SU-DHL-6 (cell line): ENCODE measurements at regions not wholly inside any gene's neighbourhood (a gene's known extent, or its start where the extent isn't known, plus 50 kb on each side); places are given as distances from the start of the nearest gene placed in this dataset.

ENCODE experiments used
- H2AFZ ChIP-seq: fragments of 200-600 bp; sonication (generic); 2 replicates; pipeline ENCODE4 v1.6.1; 2014; ENCODE audit warnings: low read depth, mild to moderate bottlenecking, moderate library complexity, mixed read lengths, antibody characterized with exemption, low read length; ENCODE audit not compliant: severe bottlenecking
- H3F3A ChIP-seq: fragments of 200-600 bp; shearing (Covaris generic); 2 replicates; pipeline ENCODE4 v1.6.0; 2016; ENCODE audit warnings: antibody characterized with exemption, mild to moderate bottlenecking; ENCODE audit not compliant: insufficient read depth
- H3K27ac ChIP-seq: fragments of 200-600 bp; sonication (generic); 2 replicates; pipeline ENCODE4 v1.5.1; 2016; ENCODE audit warnings: low read depth, mild to moderate bottlenecking, low read length, moderate library complexity, mixed read lengths
- H3K27me3 ChIP-seq: fragments of 200-600 bp; sonication (generic), shearing (Covaris generic); 2 replicates; pipeline ENCODE4 v1.6.0; 2014; ENCODE audit warnings: mild to moderate bottlenecking, low read length
- H3K36me3 ChIP-seq: fragments of 200-600 bp; sonication (generic); 2 replicates; pipeline ENCODE4 v1.6.1; 2014; ENCODE audit warnings: mild to moderate bottlenecking, low read length, mixed read lengths
- H3K4me2 ChIP-seq: fragments of 300-600, 200-600 bp; shearing (Covaris generic), sonication (generic); 2 replicates; pipeline ENCODE4 v1.6.0; 2014; ENCODE audit warnings: low read length, low read depth, mild to moderate bottlenecking; ENCODE audit not compliant: poor library complexity, severe bottlenecking
- H3K4me3 ChIP-seq: fragments of 200-600 bp; sonication (generic); 2 replicates; pipeline ENCODE4 v1.5.1; 2014; ENCODE audit warnings: antibody characterized with exemption, low read length, mild to moderate bottlenecking, mixed read lengths; ENCODE audit not compliant: insufficient read depth, poor library complexity, severe bottlenecking
- H3K79me2 ChIP-seq: fragments of 200-600 bp; sonication (generic); 2 replicates; pipeline ENCODE4 v1.6.1; 2014; ENCODE audit warnings: mild to moderate bottlenecking, low read length, moderate library complexity; ENCODE audit not compliant: insufficient read depth
- H3K9ac ChIP-seq: fragments of 200-600 bp; sonication (generic); 2 replicates; pipeline ENCODE4 v1.7.0; 2014; ENCODE audit warnings: mild to moderate bottlenecking, low read length
- H3K9me2 ChIP-seq: fragments of 200-600 bp; sonication (generic); replicated peaks from 2 replicates; pipeline ENCODE4 v1.6.1; 2014; ENCODE audit warnings: low read length; ENCODE audit not compliant: insufficient read depth
- H3K9me3 ChIP-seq: fragments of 200-600 bp; sonication (generic); 2 replicates; pipeline ENCODE4 v1.6.1; 2014; ENCODE audit warnings: low read length, mixed read lengths; ENCODE audit not compliant: insufficient read depth
- H4K20me1 ChIP-seq: fragments of 200-600 bp; sonication (generic); 2 replicates; pipeline ENCODE4 v1.6.1; 2014; ENCODE audit warnings: low read depth, mild to moderate bottlenecking, antibody characterized with exemption, low read length, moderate library complexity, mixed read lengths
- CTCF ChIP-seq: fragments of 200-600 bp; sonication (generic); IDR thresholded peaks from one replicate; pipeline ENCODE4 v1.5.1; 2017; ENCODE audit warnings: antibody characterized with exemption, mild to moderate bottlenecking, low read length, moderate library complexity; ENCODE audit not compliant: insufficient read depth, poor library complexity, severe bottlenecking
- EZH2phosphoT487 ChIP-seq: fragments of 200-600 bp; sonication (generic), shearing (Covaris generic); conservative IDR thresholded peaks from 2 replicates; pipeline ENCODE4 v1.6.1; 2018; ENCODE audit warnings: mild to moderate bottlenecking, antibody characterized with exemption, low read length, moderate library complexity, mixed read lengths

- TF ChIP-seq CTCF (no peak), EZH2phosphoT487 (no peak)
- Histone ChIP-seq H3K4me3 (no peak overlapping the region), H4K20me1 (no peaks in the 10 kb centered on the region), H3K9ac (no peak overlapping the region), H3K36me3 (no peaks in the 10 kb centered on the region), H3K27me3 (no peaks in the 10 kb centered on the region), H3K9me3 (peaks cover 9% of the 10 kb centered on the region; the same call in 1 of the 2 replicates), H3K9me2 (no peaks in the 10 kb centered on the region), H3K27ac (no peak overlapping the region), H2AFZ (no peak overlapping the region), H3K79me2 (no peaks in the 10 kb centered on the region), H3F3A (no peaks in the 10 kb centered on the region), H3K4me2 (no peak overlapping the region)
These were observed 189.0 kb upstream of the RGS18 start for GRCh38 chr1:191969290-191969689.

GRCh38 chr1:191970116-191970515 lies 188.1 kb upstream of the RGS18 start:
- Histone ChIP-seq H3K36me3 (no peaks in the 10 kb centered on the region), H3K9ac (no peak overlapping the region), H3F3A (no peaks in the 10 kb centered on the region), H4K20me1 (no peaks in the 10 kb centered on the region), H3K79me2 (no peaks in the 10 kb centered on the region), H3K9me2 (no peaks in the 10 kb centered on the region), H3K27ac (no peak overlapping the region), H2AFZ (peak overlapping the region; percentile 30), H3K9me3 (peaks cover 9% of the 10 kb centered on the region; the same call in 1 of the 2 replicates), H3K4me3 (no peak overlapping the region), H3K27me3 (no peaks in the 10 kb centered on the region), H3K4me2 (no peak overlapping the region)
- TF ChIP-seq EZH2phosphoT487 (no peak), CTCF (no peak)

GRCh38 chr1:191971447-191971846 lies 186.8 kb upstream of the RGS18 start:
- H3K9me2 ChIP-seq = no peaks in the 10 kb centered on the region
- no peaks in the 10 kb centered on the region for H3K36me3 ChIP-seq
- H3K9me3 ChIP-seq = peaks cover 9% of the 10 kb centered on the region; the same call in 1 of the 2 replicates
- TF ChIP-seq CTCF (no peak), EZH2phosphoT487 (no peak)
- H4K20me1 ChIP-seq = no peaks in the 10 kb centered on the region
- H3K4me3 ChIP-seq = no peak overlapping the region
- no peak overlapping the region for H2AFZ ChIP-seq
- H3K9ac ChIP-seq = no peak overlapping the region
- no peak overlapping the region for H3K27ac ChIP-seq
- H3F3A ChIP-seq = no peaks in the 10 kb centered on the region
- H3K79me2 ChIP-seq = no peaks in the 10 kb centered on the region
- no peaks in the 10 kb centered on the region for H3K27me3 ChIP-seq
- no peak overlapping the region for H3K4me2 ChIP-seq
